GM12874 (cell line): ENCODE measurements at regions not wholly inside any gene's neighbourhood (a gene's known extent, or its start where the extent isn't known, plus 50 kb on each side); places are given as distances from the start of the nearest gene placed in this dataset.

Source experiments
- TF ChIP-seq, protein P1 (sequence below): IDR thresholded peaks from 2 replicates; pipeline ENCODE4 v1.5.1; 2011; ENCODE audit warnings: low read depth, mild to moderate bottlenecking, control low read depth, low read length, moderate library complexity; ENCODE audit not compliant: insufficient read depth

GRCh38 chr21:43330306-43330881 lies 96.5 kb downstream of the SIK1 start:
- TF ChIP-seq, protein P1, sequence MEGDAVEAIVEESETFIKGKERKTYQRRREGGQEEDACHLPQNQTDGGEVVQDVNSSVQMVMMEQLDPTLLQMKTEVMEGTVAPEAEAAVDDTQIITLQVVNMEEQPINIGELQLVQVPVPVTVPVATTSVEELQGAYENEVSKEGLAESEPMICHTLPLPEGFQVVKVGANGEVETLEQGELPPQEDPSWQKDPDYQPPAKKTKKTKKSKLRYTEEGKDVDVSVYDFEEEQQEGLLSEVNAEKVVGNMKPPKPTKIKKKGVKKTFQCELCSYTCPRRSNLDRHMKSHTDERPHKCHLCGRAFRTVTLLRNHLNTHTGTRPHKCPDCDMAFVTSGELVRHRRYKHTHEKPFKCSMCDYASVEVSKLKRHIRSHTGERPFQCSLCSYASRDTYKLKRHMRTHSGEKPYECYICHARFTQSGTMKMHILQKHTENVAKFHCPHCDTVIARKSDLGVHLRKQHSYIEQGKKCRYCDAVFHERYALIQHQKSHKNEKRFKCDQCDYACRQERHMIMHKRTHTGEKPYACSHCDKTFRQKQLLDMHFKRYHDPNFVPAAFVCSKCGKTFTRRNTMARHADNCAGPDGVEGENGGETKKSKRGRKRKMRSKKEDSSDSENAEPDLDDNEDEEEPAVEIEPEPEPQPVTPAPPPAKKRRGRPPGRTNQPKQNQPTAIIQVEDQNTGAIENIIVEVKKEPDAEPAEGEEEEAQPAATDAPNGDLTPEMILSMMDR = no peak

- TF ChIP-seq, protein P1 = no peak
Observed at GRCh38 chr21:43329711-43330269, 97.1 kb downstream of the SIK1 start.

DNA sequence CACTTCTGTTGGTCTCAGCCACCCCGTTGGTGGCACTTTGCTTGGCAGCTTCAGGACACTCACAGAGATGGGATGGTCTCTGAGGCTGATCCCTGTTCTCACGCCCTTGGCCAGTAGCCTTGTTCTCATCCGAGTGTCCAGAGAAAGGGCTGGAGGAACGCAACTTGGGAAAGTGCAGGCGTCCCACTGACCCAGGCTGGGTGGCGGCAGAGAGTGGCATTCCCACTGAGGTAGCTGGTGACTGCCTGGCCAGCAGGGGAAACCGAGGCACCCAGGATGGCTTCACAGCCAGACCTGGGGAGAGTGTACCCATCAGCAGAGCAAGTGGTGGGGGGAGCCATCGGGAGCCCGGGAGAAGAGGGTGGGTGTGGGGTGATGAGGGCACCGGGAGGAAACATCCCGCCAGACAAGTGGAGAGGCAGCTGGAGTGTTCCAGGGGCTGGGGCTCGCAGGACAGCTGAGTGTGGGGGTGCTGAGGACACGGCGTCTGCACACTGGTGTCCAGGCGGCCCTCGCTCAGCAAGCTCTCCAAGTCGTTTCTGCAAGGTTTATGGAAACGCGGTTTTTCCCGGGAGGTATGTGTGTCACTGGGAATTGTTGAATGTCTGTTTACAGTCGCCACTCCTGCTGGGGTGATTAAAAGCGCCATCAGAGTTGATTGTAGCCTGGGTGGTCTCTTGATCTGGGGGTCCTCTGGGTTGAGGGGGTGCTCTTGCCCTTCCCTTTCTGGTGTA lies 97.8 kb downstream of the SIK1 start:
- TF ChIP-seq, protein P1 = no peak

GRCh38 chr21:43328185-43328957 lies 98.6 kb downstream of the SIK1 start:
- TF ChIP-seq, protein P1 = no peak

GRCh38 chr21:43325968-43326715 lies 100.8 kb downstream of the SIK1 start:
- TF ChIP-seq, protein P1 = no peak

DNA sequence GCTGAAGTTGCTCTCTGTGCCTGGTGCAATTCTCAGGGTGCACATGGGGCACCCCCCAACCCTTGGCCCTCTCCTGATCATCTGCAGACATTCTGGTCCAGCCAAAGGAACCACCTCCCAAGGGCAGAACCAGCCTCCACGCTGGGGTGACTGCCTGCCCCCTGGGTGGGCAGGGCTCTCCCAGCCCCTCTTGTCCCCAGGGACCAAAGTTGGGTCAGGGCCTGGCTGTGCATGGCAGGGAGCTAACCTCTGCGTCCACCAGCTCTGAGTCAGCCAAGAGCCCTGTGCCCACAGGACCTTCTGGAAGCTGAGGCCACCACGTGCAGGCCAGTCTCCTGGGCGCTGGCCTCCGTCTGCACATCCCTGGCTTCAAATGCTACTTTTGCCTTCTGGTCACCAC lies 101.9 kb downstream of the SIK1 start:
- TF ChIP-seq, protein P1 = no peak
